ELF-1 (cell line): ENCODE measurements at regions not wholly inside any gene's neighbourhood (a gene's known extent, or its start where the extent isn't known, plus 50 kb on each side); places are given as distances from the start of the nearest gene placed in this dataset.
A peak's percentile ranks its signal among the peaks of the same experiment; 100 is the strongest.

ENCODE experiments used
- DNase-seq: peaks from one replicate; pipeline ENCODE4 v3.0.0-alpha.2; 2016; ENCODE audit warnings: low read depth, low spot score

GRCh38 chr16:47026947-47027346 is 53.5 kb upstream of the DNAJA2 start:
- DNase-seq = no peak

DNA sequence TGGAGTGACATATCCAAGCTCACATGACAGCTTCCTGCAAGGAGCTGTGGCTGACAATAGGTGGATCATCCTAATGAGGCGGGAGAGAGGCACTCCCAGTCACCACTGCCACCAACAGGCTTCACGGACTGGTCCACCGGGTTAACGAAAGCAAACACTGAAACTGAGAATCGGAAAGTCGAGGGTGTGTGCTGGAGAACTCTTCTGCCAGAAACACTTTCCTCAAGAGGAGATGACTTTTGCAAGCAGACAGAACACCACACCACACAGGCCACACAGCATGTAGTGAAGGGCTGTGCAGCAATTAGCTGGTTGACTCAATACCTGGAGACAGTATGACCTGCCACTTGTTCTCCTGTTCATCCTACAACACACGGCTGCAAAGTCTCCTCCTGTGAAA is 53.0 kb upstream of the DNAJA2 start:
- DNase-seq = peak; percentile 12

DNA sequence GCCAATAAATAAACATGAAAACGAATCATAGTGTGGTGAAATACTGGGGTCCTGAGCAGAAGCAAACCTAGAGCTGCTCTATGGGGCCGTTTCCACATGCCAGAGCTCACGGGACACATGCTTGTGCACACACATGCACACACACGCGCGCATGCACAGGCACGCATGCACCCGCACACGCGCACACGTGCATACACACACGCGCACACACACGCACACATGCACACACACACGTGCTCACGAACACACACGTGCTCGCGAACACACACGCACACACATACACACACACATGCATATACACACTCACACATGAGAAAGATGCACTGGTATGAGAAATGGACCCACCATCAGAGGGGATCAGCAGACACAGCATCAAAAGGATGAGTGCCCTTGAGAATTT is 52.2 kb upstream of the DNAJA2 start:
- no peak for DNase-seq
